H1 (cell line): ENCODE measurements at regions not wholly inside any gene's neighbourhood (a gene's known extent, or its start where the extent isn't known, plus 50 kb on each side); places are given as distances from the start of the nearest gene placed in this dataset.

ENCODE experiments used
- CTCF ChIA-PET: fragments of 300-600 bp; sonication (Branson Sonifier 250); formaldehyde crosslinking; loops from one replicate; lab custom pipeline; 2021; ENCODE audit not compliant: partially characterized antibody; lab: Charles Lee
- POLR2A ChIA-PET: fragments of 300-600 bp; sonication (Branson Sonifier 250); formaldehyde crosslinking; loops from one replicate; lab custom pipeline; 2021; ENCODE audit warnings: inconsistent platforms; ENCODE audit not compliant: partially characterized antibody; lab: Charles Lee
- DNase-seq, 2 experiments: peaks; one replicate each; pipeline versions ENCODE4 v3.0.0 to v3.0.0-alpha.2; 2010 to 2022; ENCODE audit warnings: low spot score in 2 of 2, low read depth in 1 of 2, mixed read lengths in 1 of 2
- FAIRE-seq: peaks from 2 replicates; lab custom pipeline; 2011; peaks lifted over from hg19 to GRCh38; lab: Jason Lieb, UNC
- H2AFZ ChIP-seq: 2 replicates; pipeline ENCODE4 v1.8.1; 2012; ENCODE audit warnings: low read length, inconsistent platforms
- H2AK5ac ChIP-seq: 2 replicates; pipeline ENCODE4 v1.6.1; 2013; ENCODE audit warnings: low read depth, low read length
- H2BK120ac ChIP-seq: replicated peaks from 2 replicates; pipeline ENCODE3; 2013; ENCODE audit warnings: low read depth, low read length, inconsistent platforms
- H2BK12ac ChIP-seq: 2 replicates; pipeline ENCODE4 v1.6.1; 2013; ENCODE audit warnings: low read depth, low read length
- H2BK15ac ChIP-seq: 2 replicates; pipeline ENCODE4 v1.6.1; 2013; ENCODE audit warnings: low read length
- H2BK20ac ChIP-seq: 2 replicates; pipeline ENCODE4 v1.6.1; 2013; ENCODE audit warnings: low read length
- H2BK5ac ChIP-seq: 2 replicates; pipeline ENCODE4 v1.6.1; 2013; ENCODE audit warnings: low read depth, low read length
- H3K14ac ChIP-seq: 2 replicates; pipeline ENCODE4 v1.6.1; 2013; ENCODE audit warnings: inconsistent platforms; ENCODE audit not compliant: insufficient read length
- H3K18ac ChIP-seq: 2 replicates; pipeline ENCODE4 v1.6.1; 2013; ENCODE audit warnings: low read length; ENCODE audit errors: extremely low read depth
- H3K23ac ChIP-seq: 2 replicates; pipeline ENCODE4 v1.6.1; 2013; ENCODE audit warnings: inconsistent platforms; ENCODE audit not compliant: insufficient read length
- H3K23me2 ChIP-seq: 2 replicates; pipeline ENCODE4 v1.6.1; 2013; ENCODE audit warnings: low read depth, low read length
- H3K27ac ChIP-seq: 2 replicates; pipeline ENCODE4 v1.6.1; 2011; ENCODE audit warnings: low read depth, low read length, inconsistent platforms
- H3K27me3 ChIP-seq, 4 experiments: replicated peaks in 1 of 4; 1 replicate in 1 of 4; 2 replicates in 3 of 4; pipeline versions ENCODE4 v1.6.1 to v1.8.1; 2011 to 2013; ENCODE audit warnings: low read length in 3 of 4, mild to moderate bottlenecking in 3 of 4, inconsistent platforms in 2 of 4, mixed read lengths in 2 of 4, moderate library complexity in 1 of 4; ENCODE audit not compliant: control insufficient read depth in 3 of 4, insufficient read depth in 3 of 4; ENCODE audit errors: extremely low read depth in 1 of 4
- H3K36me3 ChIP-seq, 4 experiments: 2 replicates each; pipeline versions ENCODE4 v1.6.1 to v1.8.1; 2011 to 2013; ENCODE audit warnings: mild to moderate bottlenecking in 4 of 4, low read length in 3 of 4, moderate library complexity in 2 of 4, control low read depth in 1 of 4, inconsistent platforms in 1 of 4; ENCODE audit not compliant: insufficient read depth in 4 of 4, control insufficient read depth in 2 of 4
- H3K4ac ChIP-seq: replicated peaks from 2 replicates; pipeline ENCODE3; 2013; ENCODE audit warnings: low read length, low read depth, mixed read lengths, inconsistent platforms; ENCODE audit not compliant: insufficient read length
- H3K4me1 ChIP-seq, 4 experiments: replicated peaks in 1 of 4; 1 replicate in 1 of 4; 2 replicates in 3 of 4; pipeline versions ENCODE4 v1.6.1 to v1.8.1; 2011 to 2013; ENCODE audit warnings: low read length in 3 of 4, inconsistent platforms in 2 of 4, mixed read lengths in 1 of 4; ENCODE audit not compliant: insufficient read depth in 4 of 4, control insufficient read depth in 3 of 4
- H3K4me2 ChIP-seq, 2 experiments: 2 replicates each; pipeline versions ENCODE4 v1.6.1 to v1.8.1; 2011 to 2013; ENCODE audit warnings: low read depth in 2 of 2, low read length in 2 of 2, control low read depth in 1 of 2, inconsistent platforms in 1 of 2, mild to moderate bottlenecking in 1 of 2; ENCODE audit not compliant: insufficient read depth in 1 of 2
- H3K4me3 ChIP-seq, 4 experiments: fragments of 200-600, 300-600 bp in 1 of 4; sonication (generic), shearing (Covaris generic), sonication (Bioruptor Twin) in 1 of 4; 2 replicates each; pipeline versions ENCODE4 v1.5.1 to v1.8.1; 2011 to 2016; ENCODE audit warnings: low read length in 4 of 4, low read depth in 3 of 4, control low read depth in 2 of 4, inconsistent platforms in 2 of 4, mild to moderate bottlenecking in 2 of 4, mixed read lengths in 1 of 4, moderate library complexity in 1 of 4; ENCODE audit not compliant: insufficient read depth in 2 of 4; ENCODE audit errors: extremely low read depth in 1 of 4
- H3K56ac ChIP-seq: replicated peaks from 2 replicates; pipeline ENCODE3; 2013; ENCODE audit warnings: low read depth, mild to moderate bottlenecking, mixed read lengths, low read length, inconsistent platforms; ENCODE audit not compliant: insufficient read length
- H3K79me1 ChIP-seq: 2 replicates; pipeline ENCODE4 v1.6.1; 2013; ENCODE audit warnings: low read depth, low read length, control low read depth
- H3K79me2 ChIP-seq, 2 experiments: 2 replicates each; pipeline versions ENCODE4 v1.6.1 to v1.8.1; 2012 to 2013; ENCODE audit warnings: low read length in 2 of 2, mild to moderate bottlenecking in 2 of 2, inconsistent platforms in 1 of 2; ENCODE audit not compliant: insufficient read depth in 2 of 2, control insufficient read depth in 1 of 2
- H3K9ac ChIP-seq, 4 experiments: replicated peaks in 1 of 4; 1 replicate in 1 of 4; 2 replicates in 3 of 4; pipeline versions ENCODE4 v1.6.1 to v1.8.1; 2011 to 2013; ENCODE audit warnings: low read depth in 3 of 4, low read length in 3 of 4, control low read depth in 2 of 4, mild to moderate bottlenecking in 2 of 4, moderate library complexity in 2 of 4, inconsistent platforms in 1 of 4; ENCODE audit errors: extremely low read depth in 1 of 4
- H3K9me3 ChIP-seq, 2 experiments: 2 replicates each; pipeline versions ENCODE4 v1.6.1 to v1.8.1; 2012 to 2013; ENCODE audit warnings: mild to moderate bottlenecking in 2 of 2, moderate library complexity in 2 of 2, control low read depth in 1 of 2, inconsistent platforms in 1 of 2, low read depth in 1 of 2, low read length in 1 of 2, mixed read lengths in 1 of 2; ENCODE audit not compliant: insufficient read depth in 2 of 2
- H4K20me1 ChIP-seq, 2 experiments: replicated peaks in 1 of 2; 2 replicates each; pipeline versions ENCODE3 to v1.8.1; 2011 to 2013; ENCODE audit warnings: inconsistent platforms in 2 of 2, low read length in 2 of 2, mild to moderate bottlenecking in 1 of 2; ENCODE audit not compliant: insufficient read depth in 2 of 2, control insufficient read depth in 1 of 2
- H4K5ac ChIP-seq: 2 replicates; pipeline ENCODE4 v1.6.1; 2013; ENCODE audit warnings: low read length, low read depth, mixed read lengths, inconsistent platforms; ENCODE audit not compliant: insufficient read length
- H4K8ac ChIP-seq: 2 replicates; pipeline ENCODE4 v1.8.0; 2013; ENCODE audit warnings: mild to moderate bottlenecking, moderate library complexity, low read length, inconsistent platforms; ENCODE audit not compliant: insufficient read depth; ENCODE audit errors: extremely low read depth
- H4K91ac ChIP-seq: replicated peaks from 2 replicates; pipeline ENCODE3; 2013; ENCODE audit warnings: low read length, mixed read lengths, inconsistent platforms; ENCODE audit not compliant: insufficient read length
- BCL11A ChIP-seq, 2 experiments: IDR thresholded peaks; one replicate each; pipeline ENCODE4 v1.6.1; 2011; ENCODE audit warnings: low read depth in 2 of 2, low read length in 2 of 2, mild to moderate bottlenecking in 2 of 2
- SRF ChIP-seq: IDR thresholded peaks from 2 replicates; pipeline ENCODE4 v1.6.1; 2011; ENCODE audit warnings: mild to moderate bottlenecking, low read depth, low read length, moderate library complexity
- TCF12 ChIP-seq: IDR thresholded peaks from 2 replicates; pipeline ENCODE4 v1.6.1; 2011; ENCODE audit warnings: low read depth, mild to moderate bottlenecking, low read length
- YY1 ChIP-seq: IDR thresholded peaks from 2 replicates; pipeline ENCODE4 v1.6.1; 2011; ENCODE audit warnings: low read depth, mild to moderate bottlenecking, low read length
- WGBS, 2 experiments: shearing (Covaris generic) in 1 of 2; methylation state at CpG; one replicate each; pipeline versions ENCODE4 v1.1.6 to v1.1.7; 2013 to 2015; ENCODE audit warnings: low lambda C conversion rate in 2 of 2, mixed read lengths in 2 of 2, inconsistent platforms in 1 of 2, low coverage in 1 of 2, missing lambda C conversion rate in 1 of 2; ENCODE audit not compliant: insufficient replicate concordance in 2 of 2, insufficient coverage in 1 of 2, insufficient read length in 1 of 2; ENCODE audit errors: extremely low coverage in 1 of 2, missing lambda C conversion rate in 1 of 2; 5-methylcytosine and 5-hydroxymethylcytosine counted together

DNA sequence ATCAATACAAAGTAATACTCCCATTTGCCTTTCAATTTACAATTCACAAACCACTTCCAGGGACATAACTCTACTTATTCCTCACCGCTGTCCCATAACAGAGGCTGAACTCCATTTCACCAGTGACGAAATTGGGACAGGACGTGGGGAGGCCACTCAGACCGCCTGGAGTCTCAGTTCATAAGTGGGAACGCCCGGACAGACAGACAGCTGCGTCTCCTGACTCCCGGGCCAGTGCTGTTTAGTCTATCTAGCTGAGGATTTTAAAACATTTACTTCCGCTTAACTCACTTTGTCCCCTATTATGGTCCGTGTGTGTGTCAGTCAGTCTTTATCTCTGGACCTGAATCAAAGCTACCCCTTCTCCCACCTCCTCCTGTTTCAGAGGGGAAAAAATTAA is 67.4 kb upstream of the ZNF438 start:
- FAIRE-seq (no peak), DNase-seq (no peak)
- Histone ChIP-seq H3K27ac (no peak overlapping the region), H3K79me2 (no peaks in the 10 kb centered on the region), H3K4ac (no peak overlapping the region), H3K4me1 (peaks cover 0 to 3% (median 0%) of the 10 kb centered on the region in 4 experiments; a peak in 2 of 7 replicates), H4K91ac (no peak overlapping the region), H3K18ac (no peak overlapping the region), H3K4me2 (no peak overlapping the region), H3K9ac (no peak overlapping the region), H3K79me1 (no peaks in the 10 kb centered on the region), H3K36me3 (no peaks in the 10 kb centered on the region), H3K23ac (no peak overlapping the region), H2BK12ac (no peak overlapping the region), H2BK15ac (no peak overlapping the region), H2BK120ac (no peak overlapping the region), H3K23me2 (no peaks in the 10 kb centered on the region), H3K14ac (no peak overlapping the region), H2BK5ac (no peak overlapping the region), H4K8ac (no peak overlapping the region), H2BK20ac (no peak overlapping the region), H3K56ac (no peak overlapping the region), H2AK5ac (no peak overlapping the region), H3K4me3 (no peak overlapping the region), H4K5ac (no peak overlapping the region), H3K9me3 (no peaks in the 10 kb centered on the region), H4K20me1 (no peaks in the 10 kb centered on the region), H3K27me3 (no peaks in the 10 kb centered on the region), H2AFZ (no peak overlapping the region)
- 83% methylated on average over 10 of the region's 10 CpGs; no CpG with 5 or more reads in 1 of the 2 experiments for WGBS, 2 experiments
- POLR2A ChIA-PET = no interaction called here
- CTCF ChIA-PET = interaction anchor here (1.1 kb wide), 1 partner anchor 27 kb away, joined by 3 read pairs; no protein-coding TSS in a partner anchor
- TF ChIP-seq SRF (no peak), YY1 (no peak), TCF12 (no peak), BCL11A (IDR thresholded peaks at IDR 0.05; ENCODE audit: low read depth in 2 of 2, low read length in 2 of 2) (no peak)
